Body of pancreas (tissue), 4 donors: ENCODE measurements at regions not wholly inside any gene's neighbourhood (a gene's known extent, or its start where the extent isn't known, plus 50 kb on each side); places are given as distances from the start of the nearest gene placed in this dataset.

ENCODE experiments used
- POLR2A ChIP-seq, 3 donors: fragments of 450-650 bp; IDR thresholded peaks; one replicate each; pipeline ENCODE4 v1.6.1; 2016; ENCODE audit warnings: antibody characterized with exemption in 3 of 3, mild to moderate bottlenecking in 2 of 3
- TF ChIP-seq, protein P1 (sequence below), 7 experiments: fragments of 450-650 bp in 4 of 7; fragments of 200-600 bp in 3 of 7; sonication (generic) in 3 of 7; IDR thresholded peaks; one replicate each; pipeline ENCODE4 v1.5.1; 2016 to 2019; ENCODE audit warnings: antibody characterized with exemption in 7 of 7

DNA sequence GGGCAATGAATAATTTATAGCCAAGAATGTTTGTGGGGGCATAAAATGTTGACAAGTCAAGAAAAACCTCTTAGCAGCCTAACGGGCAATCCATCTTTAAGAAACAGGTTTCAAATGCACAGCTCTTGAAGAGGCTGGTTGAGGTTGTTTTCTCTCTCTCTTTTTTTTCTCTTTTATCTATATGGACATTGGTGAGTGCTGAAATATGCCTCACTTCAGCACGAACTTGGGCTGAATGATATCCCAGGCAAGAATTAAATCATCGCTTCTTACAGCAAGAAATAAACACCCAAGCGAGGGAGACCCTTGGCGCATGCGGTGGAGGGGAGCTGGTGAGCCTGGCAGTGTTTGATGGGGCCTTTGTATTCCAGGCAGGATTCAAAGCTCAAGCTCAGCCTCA, 160.9 kb downstream of the OAT start:
- TF ChIP-seq, protein P1, sequence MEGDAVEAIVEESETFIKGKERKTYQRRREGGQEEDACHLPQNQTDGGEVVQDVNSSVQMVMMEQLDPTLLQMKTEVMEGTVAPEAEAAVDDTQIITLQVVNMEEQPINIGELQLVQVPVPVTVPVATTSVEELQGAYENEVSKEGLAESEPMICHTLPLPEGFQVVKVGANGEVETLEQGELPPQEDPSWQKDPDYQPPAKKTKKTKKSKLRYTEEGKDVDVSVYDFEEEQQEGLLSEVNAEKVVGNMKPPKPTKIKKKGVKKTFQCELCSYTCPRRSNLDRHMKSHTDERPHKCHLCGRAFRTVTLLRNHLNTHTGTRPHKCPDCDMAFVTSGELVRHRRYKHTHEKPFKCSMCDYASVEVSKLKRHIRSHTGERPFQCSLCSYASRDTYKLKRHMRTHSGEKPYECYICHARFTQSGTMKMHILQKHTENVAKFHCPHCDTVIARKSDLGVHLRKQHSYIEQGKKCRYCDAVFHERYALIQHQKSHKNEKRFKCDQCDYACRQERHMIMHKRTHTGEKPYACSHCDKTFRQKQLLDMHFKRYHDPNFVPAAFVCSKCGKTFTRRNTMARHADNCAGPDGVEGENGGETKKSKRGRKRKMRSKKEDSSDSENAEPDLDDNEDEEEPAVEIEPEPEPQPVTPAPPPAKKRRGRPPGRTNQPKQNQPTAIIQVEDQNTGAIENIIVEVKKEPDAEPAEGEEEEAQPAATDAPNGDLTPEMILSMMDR (IDR thresholded peaks at IDR 0.05), result no peak
- no peak for TF ChIP-seq POLR2A (IDR thresholded peaks at IDR 0.05)
